HepG2 (cell line): ENCODE measurements at regions not wholly inside any gene's neighbourhood (a gene's known extent, or its start where the extent isn't known, plus 50 kb on each side); places are given as distances from the start of the nearest gene placed in this dataset.

Source experiments
- ATAC-seq: fragments of 200-7000 bp; cut with Tn5 transposase; 3 replicates; pipeline ENCODE4 v1.9.1; 2020; ENCODE audit warnings: mild to moderate bottlenecking, moderate library complexity
- BruUV-seq: library from RNA; stranded (reverse); fragments of 400-500 nt; replicated peaks from 2 replicates; lab custom pipeline; 2021; lab: Mats Ljungman, UMichigan
- CTCF ChIA-PET: fragments of 300-600 bp; formaldehyde crosslinking; extraction: SDS; loops from one replicate; lab custom pipeline; 2021; ENCODE audit warnings: low total read pairs, inconsistent platforms, low intra/inter-chr PET ratio; lab: Yijun Ruan, JAX
- POLR2A ChIA-PET: fragments of 350-600 bp; sonication (Branson Sonifier 250); formaldehyde crosslinking; loops from one replicate; lab custom pipeline; 2020; ENCODE audit warnings: antibody characterized with exemption, inconsistent platforms; lab: Yijun Ruan, JAX
- DNase-seq: peaks from one replicate; pipeline ENCODE4 v3.0.0-alpha.2; 2015; ENCODE audit warnings: low spot score
- FAIRE-seq: peaks from 3 replicates; lab custom pipeline; 2011; peaks lifted over from hg19 to GRCh38; lab: Jason Lieb, UNC
- H2AFZ ChIP-seq: one replicate; pipeline ENCODE4 v1.6.1; 2011; ENCODE audit warnings: low read length, inconsistent platforms
- H3K27ac ChIP-seq: fragments of 300-600 bp; 3 replicates; pipeline ENCODE4 v1.8.0; 2011; ENCODE audit warnings: mixed run types, mild to moderate bottlenecking, mixed read lengths, low read length, inconsistent platforms; ENCODE audit not compliant: insufficient read depth; ENCODE audit errors: extremely low read length
- H3K27me3 ChIP-seq, 2 experiments: fragments of 200-600 bp in 1 of 2; 2 replicates in 1 of 2; 3 replicates in 1 of 2; pipeline versions ENCODE4 v1.6.0 to v1.8.0; 2011; ENCODE audit warnings: low read length in 2 of 2, mild to moderate bottlenecking in 2 of 2, moderate library complexity in 2 of 2, inconsistent platforms in 1 of 2; ENCODE audit not compliant: insufficient read depth in 2 of 2, control insufficient read depth in 1 of 2
- H3K36me3 ChIP-seq, 2 experiments: fragments of 200-600 bp in 1 of 2; replicated peaks in 1 of 2; 2 replicates in 1 of 2; 3 replicates in 1 of 2; pipeline versions ENCODE4 v1.5.1 to v1.8.0; 2011; ENCODE audit warnings: low read length in 2 of 2, inconsistent platforms in 1 of 2; ENCODE audit not compliant: insufficient read depth in 2 of 2, control insufficient read depth in 1 of 2
- H3K4me1 ChIP-seq: 2 replicates; pipeline ENCODE4 v1.5.1; 2012; ENCODE audit warnings: low read length, inconsistent platforms; ENCODE audit not compliant: insufficient read depth
- H3K4me2 ChIP-seq: 2 replicates; pipeline ENCODE4 v1.6.0; 2011; ENCODE audit warnings: low read depth, low read length, inconsistent platforms
- H3K4me3 ChIP-seq, 3 experiments: fragments of 200-600 bp in 1 of 3; sonication (generic), shearing (Covaris generic) in 1 of 3; replicated peaks in 1 of 3; 2 replicates each; pipeline ENCODE4 v1.5.1; 2011 to 2016; ENCODE audit warnings: low read length in 3 of 3, inconsistent platforms in 2 of 3, low read depth in 2 of 3, mild to moderate bottlenecking in 2 of 3, control low read depth in 1 of 3, mixed read lengths in 1 of 3; ENCODE audit not compliant: insufficient read depth in 1 of 3
- H3K79me2 ChIP-seq: one replicate; pipeline ENCODE4 v1.6.1; 2011; ENCODE audit warnings: low read length, inconsistent platforms; ENCODE audit not compliant: insufficient read depth
- H3K9ac ChIP-seq: 2 replicates; pipeline ENCODE4 v1.6.0; 2011; ENCODE audit warnings: mild to moderate bottlenecking, low read depth, low read length, inconsistent platforms; ENCODE audit not compliant: insufficient read depth
- H3K9me3 ChIP-seq: 2 replicates; pipeline ENCODE4 v1.5.1; 2012; ENCODE audit warnings: mild to moderate bottlenecking, low read length
- H4K20me1 ChIP-seq: 2 replicates; pipeline ENCODE4 v1.6.0; 2011; ENCODE audit warnings: inconsistent platforms, mild to moderate bottlenecking, low read length, moderate library complexity; ENCODE audit not compliant: insufficient read depth
- FOXA3 ChIP-seq: IDR thresholded peaks from 2 replicates; pipeline ENCODE4 v1.6.1; 2016; ENCODE audit warnings: missing genetic modification reagents, missing compliant biosample characterization
- GZF1 ChIP-seq: sonication (generic); formaldehyde crosslinking; IDR thresholded peaks from 2 replicates; pipeline ENCODE4 v1.5.1; 2020; ENCODE audit warnings: mild to moderate bottlenecking, missing genetic modification reagents
- HMG20B ChIP-seq: conservative IDR thresholded peaks from 2 replicates; pipeline ENCODE4 v1.6.1; 2016; ENCODE audit warnings: missing genetic modification reagents, missing compliant biosample characterization
- IRX3 ChIP-seq: sonication (generic); formaldehyde crosslinking; IDR thresholded peaks from 2 replicates; pipeline ENCODE4 v1.8.1; 2023; ENCODE audit warnings: mild to moderate bottlenecking, low read depth, missing genetic modification reagents, borderline replicate concordance
- JUN ChIP-seq: sonication (generic); formaldehyde crosslinking; IDR thresholded peaks from 2 replicates; pipeline ENCODE4 v1.4.0; 2020; ENCODE audit warnings: mild to moderate bottlenecking, missing genetic modification reagents
- NONO ChIP-seq, 2 experiments: fragments of 450-650 bp in 1 of 2; sonication (generic) in 1 of 2; formaldehyde crosslinking in 1 of 2; IDR thresholded peaks in 1 of 2; conservative IDR thresholded peaks in 1 of 2; 2 replicates each; pipeline versions ENCODE4 v1.6.1 to v1.8.0; 2017 to 2022; ENCODE audit warnings: mild to moderate bottlenecking in 1 of 2, missing genetic modification reagents in 1 of 2, moderate library complexity in 1 of 2
- THYN1 ChIP-seq: sonication (generic); formaldehyde crosslinking; IDR thresholded peaks from 2 replicates; pipeline ENCODE4 v1.8.1; 2023; ENCODE audit warnings: low read depth, mild to moderate bottlenecking, moderate library complexity, missing genetic modification reagents, borderline replicate concordance
- ZBTB21 ChIP-seq: sonication (generic); formaldehyde crosslinking; IDR thresholded peaks from 2 replicates; pipeline ENCODE4 v1.4.0; 2020; ENCODE audit warnings: missing genetic modification reagents
- ZNF143 ChIP-seq: sonication (generic); formaldehyde crosslinking; IDR thresholded peaks from 2 replicates; pipeline ENCODE4 v1.4.0; 2020; ENCODE audit warnings: missing genetic modification reagents
- ZNF468 ChIP-seq: sonication (generic); formaldehyde crosslinking; IDR thresholded peaks from 2 replicates; pipeline ENCODE4 v1.8.0; 2022; ENCODE audit warnings: mild to moderate bottlenecking, moderate library complexity, missing genetic modification reagents
- ZNF550 ChIP-seq: sonication (generic); formaldehyde crosslinking; IDR thresholded peaks from 2 replicates; pipeline ENCODE4 v1.4.0; 2020; ENCODE audit warnings: mild to moderate bottlenecking, missing genetic modification reagents, borderline replicate concordance
- ZNF766 ChIP-seq: sonication (generic); formaldehyde crosslinking; IDR thresholded peaks from 2 replicates; pipeline ENCODE4 v1.5.0; 2020; ENCODE audit warnings: missing genetic modification reagents, borderline replicate concordance
- ZSCAN30 ChIP-seq: sonication (generic); formaldehyde crosslinking; IDR thresholded peaks from 2 replicates; pipeline ENCODE4 v1.5.0; 2020; ENCODE audit warnings: mild to moderate bottlenecking, missing genetic modification reagents
- WGBS: methylation state at CpG from one replicate; pipeline ENCODE4 v1.1.6; 2017; ENCODE audit warnings: low lambda C conversion rate; 5-methylcytosine and 5-hydroxymethylcytosine counted together
- in situ Hi-C: cut with HindIII; loops from 2 replicates; pipeline ENCODE4 v1.10.0; 2017; ENCODE audit warnings: low pct_unique_long_range_greater_than_20kb; ENCODE audit not compliant: extremely low pct_ligation_motif_present
- intact Hi-C: fragments of 100-400 bp; cut with micrococcal nuclease; formaldehyde crosslinking; loops from one replicate; pipeline ENCODE4 v1.10.0; 2022; ENCODE audit not compliant: unreplicated experiment
- TF ChIP-seq, protein P1 (sequence below): IDR thresholded peaks from 2 replicates; pipeline ENCODE4 v1.6.1; 2016

DNA sequence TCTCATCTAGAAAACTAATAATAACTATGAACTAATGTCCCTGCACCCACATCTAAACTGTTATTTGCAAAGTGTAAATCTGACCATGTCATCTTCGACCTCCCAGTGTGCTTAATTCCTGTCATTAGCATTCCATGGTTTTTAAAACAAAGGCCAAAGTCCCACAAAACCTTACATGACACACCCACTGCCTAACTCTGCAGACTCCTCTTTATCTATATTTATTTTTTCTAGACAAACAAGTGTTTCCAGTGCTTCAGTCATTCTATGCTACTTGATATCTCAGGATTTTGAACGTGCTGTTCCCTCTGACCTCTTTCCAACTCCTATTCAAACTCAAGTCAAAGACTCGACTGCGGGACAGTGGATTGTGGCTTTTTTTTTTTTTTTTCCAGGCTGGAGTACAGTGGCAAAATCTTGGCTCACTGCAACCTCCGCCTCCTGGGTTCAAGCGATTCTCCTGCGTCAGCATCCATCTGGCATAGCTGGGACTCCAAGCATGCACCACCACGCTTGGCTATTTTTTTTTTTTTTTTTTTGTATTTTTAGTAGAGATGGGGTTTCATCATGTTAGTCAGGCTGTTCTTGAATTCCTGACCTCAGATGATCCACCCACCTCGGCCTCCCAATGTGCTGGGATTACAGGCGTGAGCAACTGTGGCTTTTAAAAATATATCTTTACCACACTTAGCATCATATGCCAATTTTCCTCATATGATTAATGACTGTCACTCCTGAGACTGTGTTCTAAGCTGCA lies 1511.0 kb downstream of the ARAP2 start:
- no peak overlapping the region for H3K9ac ChIP-seq
- peaks cover 30% of the 10 kb centered on the region for H3K4me1 ChIP-seq
- H3K36me3 ChIP-seq: no peaks in the 10 kb centered on the region
- no peak overlapping the region for H3K4me3 ChIP-seq
- DNase-seq (peak; percentile 87), ATAC-seq (peak; percentile 96), FAIRE-seq (peak; percentile 80)
- ChIA-PET CTCF (no interaction called here), POLR2A (no interaction called here)
- no peak overlapping the region for H2AFZ ChIP-seq
- intact Hi-C loops (no loop called here), in situ Hi-C loops (no loop called here)
- no peaks in the 10 kb centered on the region for H3K79me2 ChIP-seq
- no peaks in the 10 kb centered on the region for H3K9me3 ChIP-seq
- no peaks in the 10 kb centered on the region for H3K27me3 ChIP-seq
- no peaks in the 10 kb centered on the region for H4K20me1 ChIP-seq
- WGBS: under 1% methylated on average over 10 of the region's 10 CpGs
- H3K27ac ChIP-seq: peak overlapping the region; percentile 45
- H3K4me2 ChIP-seq: peak overlapping the region; percentile 31
- no TSS peak for BruUV-seq
- TF ChIP-seq IRX3 (CRISPR knock-in tag) (no peak), NONO (IDR thresholded peaks at IDR 0.05) (no peak), NONO (CRISPR knock-in tag; conservative IDR thresholded peaks at IDR 0.05) (no peak; the same call in 1 of the 2 replicates), GZF1 (CRISPR knock-in tag) (no peak), ZNF550 (CRISPR knock-in tag) (no peak), ZNF468 (CRISPR knock-in tag) (no peak), ZSCAN30 (CRISPR knock-in tag) (no peak), ZBTB21 (no peak), ZNF143 (CRISPR knock-in tag) (no peak), THYN1 (CRISPR knock-in tag) (no peak), HMG20B (CRISPR knock-in tag) (peak; percentile 80), ZNF766 (CRISPR knock-in tag) (no peak), FOXA3 (CRISPR knock-in tag) (no peak), JUN (CRISPR knock-in tag) (no peak)
- TF ChIP-seq, protein P1, sequence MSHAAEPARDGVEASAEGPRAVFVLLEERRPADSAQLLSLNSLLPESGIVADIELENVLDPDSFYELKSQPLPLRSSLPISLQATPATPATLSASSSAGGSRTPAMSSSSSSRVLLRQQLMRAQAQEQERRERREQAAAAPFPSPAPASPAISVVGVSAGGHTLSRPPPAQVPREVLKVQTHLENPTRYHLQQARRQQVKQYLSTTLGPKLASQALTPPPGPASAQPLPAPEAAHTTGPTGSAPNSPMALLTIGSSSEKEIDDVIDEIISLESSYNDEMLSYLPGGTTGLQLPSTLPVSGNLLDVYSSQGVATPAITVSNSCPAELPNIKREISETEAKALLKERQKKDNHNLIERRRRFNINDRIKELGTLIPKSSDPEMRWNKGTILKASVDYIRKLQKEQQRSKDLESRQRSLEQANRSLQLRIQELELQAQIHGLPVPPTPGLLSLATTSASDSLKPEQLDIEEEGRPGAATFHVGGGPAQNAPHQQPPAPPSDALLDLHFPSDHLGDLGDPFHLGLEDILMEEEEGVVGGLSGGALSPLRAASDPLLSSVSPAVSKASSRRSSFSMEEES (CRISPR knock-in tag): no peak
